ENCODE measurements at regions not wholly inside any gene's neighbourhood (a gene's known extent, or its start where the extent isn't known, plus 50 kb on each side); places are given as distances from the start of the nearest gene placed in this dataset.

- TF ChIP-seq, protein P1, sequence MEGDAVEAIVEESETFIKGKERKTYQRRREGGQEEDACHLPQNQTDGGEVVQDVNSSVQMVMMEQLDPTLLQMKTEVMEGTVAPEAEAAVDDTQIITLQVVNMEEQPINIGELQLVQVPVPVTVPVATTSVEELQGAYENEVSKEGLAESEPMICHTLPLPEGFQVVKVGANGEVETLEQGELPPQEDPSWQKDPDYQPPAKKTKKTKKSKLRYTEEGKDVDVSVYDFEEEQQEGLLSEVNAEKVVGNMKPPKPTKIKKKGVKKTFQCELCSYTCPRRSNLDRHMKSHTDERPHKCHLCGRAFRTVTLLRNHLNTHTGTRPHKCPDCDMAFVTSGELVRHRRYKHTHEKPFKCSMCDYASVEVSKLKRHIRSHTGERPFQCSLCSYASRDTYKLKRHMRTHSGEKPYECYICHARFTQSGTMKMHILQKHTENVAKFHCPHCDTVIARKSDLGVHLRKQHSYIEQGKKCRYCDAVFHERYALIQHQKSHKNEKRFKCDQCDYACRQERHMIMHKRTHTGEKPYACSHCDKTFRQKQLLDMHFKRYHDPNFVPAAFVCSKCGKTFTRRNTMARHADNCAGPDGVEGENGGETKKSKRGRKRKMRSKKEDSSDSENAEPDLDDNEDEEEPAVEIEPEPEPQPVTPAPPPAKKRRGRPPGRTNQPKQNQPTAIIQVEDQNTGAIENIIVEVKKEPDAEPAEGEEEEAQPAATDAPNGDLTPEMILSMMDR (conservative IDR thresholded peaks at IDR 0.05; ENCODE audit: low read depth, low read length): no peak
- no peak for DNase-seq (ENCODE audit: low read depth)
- H3K4me3 ChIP-seq (ENCODE audit: low read depth, low read length): no peak overlapping the region
Observed at GRCh38 chr7:25615003-25615402, 386.7 kb upstream of the NPVF start.

- DNase-seq (ENCODE audit: low read depth): no peak
- TF ChIP-seq, protein P1 (conservative IDR thresholded peaks at IDR 0.05; ENCODE audit: low read depth, low read length): no peak
- H3K4me3 ChIP-seq (ENCODE audit: low read depth, low read length): no peak overlapping the region
Observed at GRCh38 chr7:25615593-25615992, 387.3 kb upstream of the NPVF start.

- TF ChIP-seq, protein P1 (conservative IDR thresholded peaks at IDR 0.05; ENCODE audit: low read depth, low read length): no peak
Observed at GRCh38 chr7:25617214-25617613, 388.9 kb upstream of the NPVF start.

GRCh38 chr7:25617673-25618072 is 389.4 kb upstream of the NPVF start:
- TF ChIP-seq, protein P1 (conservative IDR thresholded peaks at IDR 0.05; ENCODE audit: low read depth, low read length): no peak
- DNase-seq (ENCODE audit: low read depth): no peak
- H3K4me3 ChIP-seq (ENCODE audit: low read depth, low read length): no peak overlapping the region

More at GRCh38 chr7:25617214-25617613, 388.9 kb upstream of the NPVF start:
- no peak for DNase-seq (ENCODE audit: low read depth)
- H3K4me3 ChIP-seq (ENCODE audit: low read depth, low read length): no peak overlapping the region

- TF ChIP-seq, protein P1 (conservative IDR thresholded peaks at IDR 0.05; ENCODE audit: low read depth, low read length): no peak
- H3K4me3 ChIP-seq (ENCODE audit: low read depth, low read length): no peak overlapping the region
- DNase-seq (ENCODE audit: low read depth): no peak
Observed at GRCh38 chr7:25619381-25619780, 391.1 kb upstream of the NPVF start.

- H3K4me3 ChIP-seq (ENCODE audit: low read depth, low read length): no peak overlapping the region
- no peak for DNase-seq (ENCODE audit: low read depth)
- TF ChIP-seq, protein P1 (conservative IDR thresholded peaks at IDR 0.05; ENCODE audit: low read depth, low read length): no peak
Observed at GRCh38 chr7:25619963-25620799, 391.9 kb upstream of the NPVF start.

DNA sequence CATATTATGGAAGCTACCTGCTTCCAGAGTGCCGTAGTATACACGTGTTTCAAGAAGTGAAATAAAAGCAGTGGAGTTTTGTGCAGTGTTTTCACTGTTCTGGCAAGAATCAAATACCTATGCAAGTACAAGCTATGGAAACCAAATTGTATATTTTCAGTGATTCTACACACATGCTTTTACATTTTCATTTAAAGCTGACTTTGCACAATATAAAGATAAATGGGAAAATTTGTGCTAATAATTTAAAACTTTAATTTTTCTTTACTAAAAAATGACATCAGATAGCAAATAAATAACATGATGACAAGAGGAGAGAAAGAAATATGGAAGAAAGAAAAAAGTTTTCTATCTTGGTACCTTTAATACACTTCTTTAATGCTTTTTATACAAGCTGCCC is 393.7 kb upstream of the NPVF start:
- TF ChIP-seq, protein P1 (conservative IDR thresholded peaks at IDR 0.05; ENCODE audit: low read depth, low read length): no peak

More for the DNA sequence above, 393.7 kb upstream of the NPVF start:
- no peak overlapping the region for H3K4me3 ChIP-seq (ENCODE audit: low read depth, low read length)
- no peak for DNase-seq (ENCODE audit: low read depth)
